Activated CD8-positive, alpha-beta T cell treated with anti-CD3 and anti-CD28 coated beads, Interleukin-2, amount 10 ng/mL, durations not matched to agents 7 days and 5 days (primary cell): ENCODE measurements at regions not wholly inside any gene's neighbourhood (a gene's known extent, or its start where the extent isn't known, plus 50 kb on each side); places are given as distances from the start of the nearest gene placed in this dataset.

Experiments used
- ATAC-seq: fragments of 150-1000 bp; cut with Tn5 transposase; one replicate; pipeline ENCODE4 v1.10.0; 2021; ENCODE audit warnings: moderate library complexity
- CTCF ChIA-PET: fragments of 350-600 bp; sonication (Branson Sonifier 250); formaldehyde crosslinking; loops from one replicate; lab custom pipeline; 2021; ENCODE audit warnings: antibody characterized with exemption; lab: Charles Lee
- POLR2A ChIA-PET: fragments of 350-600 bp; sonication (Branson Sonifier 250); formaldehyde crosslinking; loops from one replicate; lab custom pipeline; 2021; ENCODE audit warnings: antibody characterized with exemption; lab: Charles Lee
- DNase-seq: peaks from one replicate; pipeline ENCODE4 v3.0.0-alpha.2; 2020
- H3K27ac Mint-ChIP-seq: one replicate; pipeline ENCODE4 v1.8.0; 2021; ENCODE audit warnings: mild to moderate bottlenecking, mixed read lengths
- H3K27me3 Mint-ChIP-seq: one replicate; pipeline ENCODE4 v1.8.0; 2021; ENCODE audit warnings: low read depth, mixed read lengths
- H3K36me3 Mint-ChIP-seq: one replicate; pipeline ENCODE4 v1.8.0; 2021; ENCODE audit warnings: low read depth, mixed read lengths
- H3K4me1 Mint-ChIP-seq: one replicate; pipeline ENCODE4 v1.8.0; 2021; ENCODE audit warnings: low read depth, mixed read lengths
- H3K4me3 Mint-ChIP-seq: one replicate; pipeline ENCODE4 v1.8.0; 2021; ENCODE audit warnings: mild to moderate bottlenecking, mixed read lengths
- H3K9me3 Mint-ChIP-seq: one replicate; pipeline ENCODE4 v1.8.0; 2022; ENCODE audit warnings: mixed read lengths; ENCODE audit not compliant: insufficient read depth

DNA sequence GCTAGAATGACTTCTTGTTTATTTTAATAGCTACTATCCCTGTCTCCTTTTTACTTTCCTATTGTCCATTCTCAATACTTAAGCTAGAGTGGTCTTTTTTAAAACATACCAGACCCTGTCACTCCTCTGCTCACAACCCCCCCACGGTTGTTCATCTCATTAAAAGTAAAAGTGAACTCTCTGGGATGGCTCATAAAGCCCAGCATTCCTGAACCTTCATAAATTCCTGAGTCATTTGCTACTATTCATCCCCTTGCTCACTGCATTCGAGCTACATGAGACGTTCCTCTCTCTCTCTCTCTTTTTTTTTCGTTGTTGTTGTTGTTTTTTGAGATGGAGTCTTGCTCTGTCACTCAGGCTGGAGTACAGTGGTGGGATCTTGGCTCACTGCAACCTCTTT, 148.7 kb upstream of the DSEL start:
- H3K27me3 Mint-ChIP-seq, result no peaks in the 10 kb centered on the region
- H3K27ac Mint-ChIP-seq, result no peak overlapping the region
- CTCF ChIA-PET, result no interaction called here
- POLR2A ChIA-PET, result no interaction called here
- no peaks in the 10 kb centered on the region for H3K4me1 Mint-ChIP-seq
- no peaks in the 10 kb centered on the region for H3K9me3 Mint-ChIP-seq
- no peak for DNase-seq
- no peaks in the 10 kb centered on the region for H3K36me3 Mint-ChIP-seq
- H3K4me3 Mint-ChIP-seq, result no peak overlapping the region
- ATAC-seq, result no peak

- Mint-ChIP-seq H3K27me3 (no peaks in the 10 kb centered on the region), H3K9me3 (no peaks in the 10 kb centered on the region), H3K4me3 (no peak overlapping the region), H3K36me3 (no peaks in the 10 kb centered on the region), H3K4me1 (no peaks in the 10 kb centered on the region), H3K27ac (no peak overlapping the region)
- ATAC-seq (no peak), DNase-seq (no peak)
- ChIA-PET CTCF (interaction anchor here (0.7 kb wide), 1 partner anchor 316 kb away, joined by 3 read pairs; no protein-coding TSS in a partner anchor), POLR2A (no interaction called here)
Observed at GRCh38 chr18:67662996-67663395, 146.5 kb upstream of the DSEL start.

GRCh38 chr18:67661555-67661954, 145.0 kb upstream of the DSEL start:
- DNase-seq (no peak), ATAC-seq (no peak)
- Mint-ChIP-seq H3K27me3 (no peaks in the 10 kb centered on the region), H3K36me3 (no peaks in the 10 kb centered on the region), H3K4me1 (no peaks in the 10 kb centered on the region), H3K4me3 (no peak overlapping the region), H3K27ac (no peak overlapping the region), H3K9me3 (no peaks in the 10 kb centered on the region)
- ChIA-PET CTCF (no interaction called here), POLR2A (no interaction called here)

GRCh38 chr18:67654101-67654500, 137.6 kb upstream of the DSEL start:
- Mint-ChIP-seq H3K4me3 (no peak overlapping the region), H3K36me3 (no peaks in the 10 kb centered on the region), H3K4me1 (no peaks in the 10 kb centered on the region), H3K9me3 (no peaks in the 10 kb centered on the region), H3K27me3 (no peaks in the 10 kb centered on the region), H3K27ac (no peak overlapping the region)
- ATAC-seq (no peak), DNase-seq (no peak)
- CTCF ChIA-PET, result no interaction called here
- POLR2A ChIA-PET, result no interaction called here

- Mint-ChIP-seq H3K4me1 (no peaks in the 10 kb centered on the region), H3K27me3 (no peaks in the 10 kb centered on the region), H3K27ac (no peak overlapping the region), H3K4me3 (no peak overlapping the region), H3K9me3 (no peaks in the 10 kb centered on the region), H3K36me3 (no peaks in the 10 kb centered on the region)
- CTCF ChIA-PET, result no interaction called here
- POLR2A ChIA-PET, result no interaction called here
- DNase-seq (no peak), ATAC-seq (no peak)
Observed at GRCh38 chr18:67652288-67652687, 135.8 kb upstream of the DSEL start.

GRCh38 chr18:67651438-67651837, 134.9 kb upstream of the DSEL start:
- Mint-ChIP-seq H3K4me1 (no peaks in the 10 kb centered on the region), H3K27ac (no peak overlapping the region), H3K4me3 (no peak overlapping the region), H3K9me3 (no peaks in the 10 kb centered on the region), H3K27me3 (no peaks in the 10 kb centered on the region), H3K36me3 (no peaks in the 10 kb centered on the region)
- CTCF ChIA-PET, result no interaction called here
- ATAC-seq, result no peak
- no peak for DNase-seq
- POLR2A ChIA-PET, result no interaction called here

DNA sequence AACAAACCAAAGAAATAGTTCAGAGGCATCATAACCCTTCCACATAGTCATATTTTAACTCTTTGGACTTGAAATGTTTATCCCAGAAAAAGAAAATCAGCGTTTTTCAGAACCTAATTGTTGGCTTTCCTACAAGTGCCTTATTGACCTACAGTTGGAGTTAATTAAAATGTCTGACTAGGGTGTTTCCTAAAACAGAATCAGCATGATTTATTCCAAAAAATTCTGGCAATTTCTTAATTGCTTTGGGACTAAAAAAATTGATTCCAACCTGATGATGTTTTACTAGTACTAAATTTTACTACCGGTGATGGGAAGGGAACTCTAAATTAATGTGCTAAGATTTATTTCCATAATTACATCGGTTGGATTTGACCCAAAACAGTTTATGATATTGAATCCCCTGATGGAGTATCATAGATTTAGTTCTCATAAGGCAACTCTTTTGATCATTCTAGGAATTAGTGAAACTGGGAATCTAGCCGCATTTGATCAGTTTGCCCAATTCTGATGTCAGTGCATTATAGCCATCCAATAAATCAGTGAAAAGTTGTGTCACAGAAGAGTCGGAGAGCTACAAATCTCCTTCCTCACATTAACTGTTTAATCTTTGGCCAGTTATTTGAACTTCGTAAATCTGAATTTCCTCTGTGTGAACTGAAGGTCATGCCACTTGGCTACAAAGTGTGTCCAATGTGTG, 134.3 kb upstream of the DSEL start:
- no peaks in the 10 kb centered on the region for H3K4me1 Mint-ChIP-seq
- ATAC-seq, result no peak
- no peaks in the 10 kb centered on the region for H3K9me3 Mint-ChIP-seq
- no peak for DNase-seq
- H3K27me3 Mint-ChIP-seq, result no peaks in the 10 kb centered on the region
- no peaks in the 10 kb centered on the region for H3K36me3 Mint-ChIP-seq
- no peak overlapping the region for H3K4me3 Mint-ChIP-seq
- POLR2A ChIA-PET, result no interaction called here
- CTCF ChIA-PET, result no interaction called here
- H3K27ac Mint-ChIP-seq, result no peak overlapping the region

DNA sequence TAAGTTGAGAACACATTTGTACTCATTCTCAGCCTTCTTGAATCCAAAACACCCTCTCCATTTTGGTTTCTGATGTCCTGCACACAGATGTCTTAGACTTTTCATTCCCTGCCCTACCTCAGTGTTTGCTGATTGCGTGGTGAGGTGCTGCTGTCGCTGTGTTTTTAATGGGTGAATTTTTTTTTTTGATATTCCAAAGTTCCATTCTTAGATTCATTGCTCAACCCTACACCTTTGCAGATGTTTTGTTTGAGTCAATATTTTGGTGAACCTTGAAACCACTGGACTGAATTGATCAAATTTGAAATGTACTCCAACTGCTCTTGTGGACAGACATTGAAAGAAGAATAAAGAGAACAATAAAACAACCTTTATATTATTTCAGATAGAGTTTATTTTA, 130.4 kb upstream of the DSEL start:
- CTCF ChIA-PET, result no interaction called here
- no peaks in the 10 kb centered on the region for H3K27me3 Mint-ChIP-seq
- DNase-seq (no peak), ATAC-seq (no peak)
- no peak overlapping the region for H3K4me3 Mint-ChIP-seq
- H3K27ac Mint-ChIP-seq, result no peak overlapping the region
- POLR2A ChIA-PET, result no interaction called here
- no peaks in the 10 kb centered on the region for H3K9me3 Mint-ChIP-seq
- H3K36me3 Mint-ChIP-seq, result no peaks in the 10 kb centered on the region
- no peaks in the 10 kb centered on the region for H3K4me1 Mint-ChIP-seq

GRCh38 chr18:67644226-67644625, 127.7 kb upstream of the DSEL start:
- H3K27me3 Mint-ChIP-seq, result no peaks in the 10 kb centered on the region
- no peaks in the 10 kb centered on the region for H3K4me1 Mint-ChIP-seq
- no peaks in the 10 kb centered on the region for H3K9me3 Mint-ChIP-seq
- DNase-seq (no peak), ATAC-seq (no peak)
- CTCF ChIA-PET, result no interaction called here
- H3K4me3 Mint-ChIP-seq, result no peak overlapping the region
- POLR2A ChIA-PET, result no interaction called here
- no peaks in the 10 kb centered on the region for H3K36me3 Mint-ChIP-seq
- no peak overlapping the region for H3K27ac Mint-ChIP-seq

GRCh38 chr18:67639872-67640271, 123.4 kb upstream of the DSEL start:
- no peak overlapping the region for H3K27ac Mint-ChIP-seq
- H3K27me3 Mint-ChIP-seq, result no peaks in the 10 kb centered on the region
- H3K36me3 Mint-ChIP-seq, result no peaks in the 10 kb centered on the region
- CTCF ChIA-PET, result no interaction called here
- POLR2A ChIA-PET, result no interaction called here
- no peaks in the 10 kb centered on the region for H3K9me3 Mint-ChIP-seq
- DNase-seq (no peak), ATAC-seq (no peak)
- H3K4me1 Mint-ChIP-seq, result no peaks in the 10 kb centered on the region
- no peak overlapping the region for H3K4me3 Mint-ChIP-seq

GRCh38 chr18:67636597-67637385, 120.3 kb upstream of the DSEL start:
- DNase-seq, result no peak
- Mint-ChIP-seq H3K36me3 (no peaks in the 10 kb centered on the region), H3K27me3 (no peaks in the 10 kb centered on the region), H3K4me3 (no peak overlapping the region), H3K9me3 (no peaks in the 10 kb centered on the region), H3K4me1 (no peaks in the 10 kb centered on the region), H3K27ac (no peak overlapping the region)
- ATAC-seq, result no peak
- CTCF ChIA-PET, result no interaction called here
- POLR2A ChIA-PET, result no interaction called here

- H3K36me3 Mint-ChIP-seq, result no peaks in the 10 kb centered on the region
- no peak for DNase-seq
- ChIA-PET POLR2A (no interaction called here), CTCF (no interaction called here)
- no peak overlapping the region for H3K4me3 Mint-ChIP-seq
- H3K27me3 Mint-ChIP-seq, result no peaks in the 10 kb centered on the region
- no peak overlapping the region for H3K27ac Mint-ChIP-seq
- H3K4me1 Mint-ChIP-seq, result no peaks in the 10 kb centered on the region
- no peaks in the 10 kb centered on the region for H3K9me3 Mint-ChIP-seq
- no peak for ATAC-seq
Observed at GRCh38 chr18:67634631-67635338, 118.3 kb upstream of the DSEL start.
